CD4-positive, CD25-positive, alpha-beta regulatory T cell (primary cell): ENCODE measurements at regions not wholly inside any gene's neighbourhood (a gene's known extent, or its start where the extent isn't known, plus 50 kb on each side); places are given as distances from the start of the nearest gene placed in this dataset.

ENCODE experiments used
- ATAC-seq, 2 donors: fragments of 150-1000 bp; cut with Tn5 transposase; one replicate each; pipeline ENCODE4 v1.10.0; 2021; ENCODE audit warnings: low read depth in 2 of 2, moderate number of reproducible peaks in 2 of 2, moderate library complexity in 1 of 2
- DNase-seq, 3 donors: peaks; one replicate each; pipeline versions ENCODE4 v3.0.0 to v3.0.0-alpha.2; 2012 to 2022; ENCODE audit warnings: mixed read lengths in 1 of 3
- H3K27ac ChIP-seq: one replicate; pipeline ENCODE4 v1.7.0; 2013; ENCODE audit warnings: mild to moderate bottlenecking, low read length; ENCODE audit not compliant: insufficient read depth, poor library complexity, severe bottlenecking
- H3K27me3 ChIP-seq: one replicate; pipeline ENCODE4 v1.7.0; 2013; ENCODE audit warnings: low read length; ENCODE audit not compliant: control insufficient read depth, insufficient read depth
- H3K36me3 ChIP-seq: one replicate; pipeline ENCODE4 v1.7.0; 2013; ENCODE audit warnings: mild to moderate bottlenecking, low read length, moderate library complexity; ENCODE audit not compliant: control insufficient read depth, insufficient read depth
- H3K4me1 ChIP-seq: 2 replicates; pipeline ENCODE4 v1.7.0; 2013; ENCODE audit warnings: mild to moderate bottlenecking, low read length; ENCODE audit not compliant: insufficient read depth, control insufficient read depth, poor library complexity, severe bottlenecking
- H3K4me3 ChIP-seq: one replicate; pipeline ENCODE4 v1.7.0; 2013; ENCODE audit warnings: low read depth, mild to moderate bottlenecking, low read length, moderate library complexity
- H3K9me3 ChIP-seq, 2 experiments: 1 replicate in 1 of 2; 2 replicates in 1 of 2; pipeline ENCODE4 v1.7.0; 2013; ENCODE audit warnings: low read length in 2 of 2, mild to moderate bottlenecking in 1 of 2, moderate library complexity in 1 of 2; ENCODE audit not compliant: control insufficient read depth in 2 of 2
- H3K27ac Mint-ChIP-seq, 3 donors: one replicate each; pipeline ENCODE4 v1.8.0; 2020 to 2022; ENCODE audit warnings: mild to moderate bottlenecking in 3 of 3, mixed read lengths in 3 of 3, moderate library complexity in 2 of 3
- H3K27me3 Mint-ChIP-seq: one replicate; pipeline ENCODE4 v1.8.0; 2022; ENCODE audit warnings: mild to moderate bottlenecking, mixed read lengths
- H3K36me3 Mint-ChIP-seq: one replicate; pipeline ENCODE4 v1.8.0; 2020; ENCODE audit warnings: mixed read lengths
- H3K4me1 Mint-ChIP-seq, 4 donors: one replicate each; pipeline ENCODE4 v1.8.0; 2020 to 2022; ENCODE audit warnings: mixed read lengths in 4 of 4, mild to moderate bottlenecking in 1 of 4
- H3K4me3 Mint-ChIP-seq, 4 donors: one replicate each; pipeline ENCODE4 v1.8.0; 2020 to 2022; ENCODE audit warnings: mild to moderate bottlenecking in 4 of 4, mixed read lengths in 4 of 4, moderate library complexity in 3 of 4
- H3K9me3 Mint-ChIP-seq, 7 donors: one replicate each; pipeline ENCODE4 v1.8.0; 2020 to 2022; ENCODE audit warnings: mixed read lengths in 7 of 7, mild to moderate bottlenecking in 3 of 7, moderate library complexity in 2 of 7

GRCh38 chr9:89972535-89972934, 367.7 kb downstream of the GADD45G start:
- peaks cover 0 to 2% (median 0%) of the 10 kb centered on the region in 4 donors for H3K4me1 Mint-ChIP-seq
- no peaks in the 10 kb centered on the region for H3K9me3 ChIP-seq
- H3K27me3 Mint-ChIP-seq = no peaks in the 10 kb centered on the region
- H3K36me3 ChIP-seq = no peaks in the 10 kb centered on the region
- no peak for DNase-seq
- no peak overlapping the region for H3K4me3 Mint-ChIP-seq
- no peaks in the 10 kb centered on the region for H3K9me3 Mint-ChIP-seq
- no peak overlapping the region for H3K27ac ChIP-seq
- no peak overlapping the region for H3K27ac Mint-ChIP-seq
- H3K4me3 ChIP-seq = no peak overlapping the region
- ATAC-seq = no peak
- H3K27me3 ChIP-seq = no peaks in the 10 kb centered on the region
- H3K36me3 Mint-ChIP-seq = no peaks in the 10 kb centered on the region
- H3K4me1 ChIP-seq = peaks cover 4% of the 10 kb centered on the region

GRCh38 chr9:89974582-89974981, 369.8 kb downstream of the GADD45G start:
- H3K4me1 ChIP-seq = peaks cover 4% of the 10 kb centered on the region
- H3K9me3 Mint-ChIP-seq = peaks cover 0 to 4% (median 0%) of the 10 kb centered on the region in 7 donors
- H3K4me3 ChIP-seq = no peak overlapping the region
- H3K4me3 Mint-ChIP-seq = no peak overlapping the region
- no peaks in the 10 kb centered on the region for H3K4me1 Mint-ChIP-seq
- ATAC-seq (no peak), DNase-seq (no peak)
- no peak overlapping the region for H3K27ac ChIP-seq
- no peaks in the 10 kb centered on the region for H3K27me3 ChIP-seq
- H3K27ac Mint-ChIP-seq = no peak overlapping the region
- H3K9me3 ChIP-seq = no peaks in the 10 kb centered on the region
- H3K36me3 Mint-ChIP-seq = no peaks in the 10 kb centered on the region
- H3K36me3 ChIP-seq = no peaks in the 10 kb centered on the region
- peaks cover 4% of the 10 kb centered on the region for H3K27me3 Mint-ChIP-seq

- Mint-ChIP-seq H3K9me3 (peaks cover 0 to 4% (median 0%) of the 10 kb centered on the region in 7 donors), H3K4me3 (no peak overlapping the region), H3K27me3 (peaks cover 4% of the 10 kb centered on the region), H3K36me3 (no peaks in the 10 kb centered on the region), H3K27ac (no peak overlapping the region), H3K4me1 (no peaks in the 10 kb centered on the region)
- no peaks in the 10 kb centered on the region for H3K27me3 ChIP-seq
- no peaks in the 10 kb centered on the region for H3K9me3 ChIP-seq
- no peak for ATAC-seq
- H3K36me3 ChIP-seq = no peaks in the 10 kb centered on the region
- no peak overlapping the region for H3K27ac ChIP-seq
- H3K4me1 ChIP-seq = peaks cover 4% of the 10 kb centered on the region
- no peak for DNase-seq
- H3K4me3 ChIP-seq = no peak overlapping the region
Measured at GRCh38 chr9:89975024-89975423, 370.2 kb downstream of the GADD45G start.

GRCh38 chr9:89975630-89976029, 370.8 kb downstream of the GADD45G start:
- no peaks in the 10 kb centered on the region for H3K27me3 ChIP-seq
- Mint-ChIP-seq H3K36me3 (no peaks in the 10 kb centered on the region), H3K27me3 (peaks cover 4% of the 10 kb centered on the region), H3K4me3 (no peak overlapping the region), H3K27ac (no peak overlapping the region), H3K9me3 (peaks cover 0 to 4% (median 0%) of the 10 kb centered on the region in 7 donors), H3K4me1 (no peaks in the 10 kb centered on the region)
- H3K4me3 ChIP-seq = no peak overlapping the region
- no peak overlapping the region for H3K27ac ChIP-seq
- ATAC-seq (no peak), DNase-seq (no peak)
- H3K4me1 ChIP-seq = peaks cover 4% of the 10 kb centered on the region
- no peaks in the 10 kb centered on the region for H3K36me3 ChIP-seq
- H3K9me3 ChIP-seq = no peaks in the 10 kb centered on the region

GRCh38 chr9:89978185-89978584, 373.4 kb downstream of the GADD45G start:
- ATAC-seq (no peak), DNase-seq (no peak)
- Histone ChIP-seq H3K4me3 (no peak overlapping the region), H3K4me1 (no peaks in the 10 kb centered on the region), H3K36me3 (no peaks in the 10 kb centered on the region), H3K9me3 (no peaks in the 10 kb centered on the region), H3K27me3 (peaks cover 3% of the 10 kb centered on the region), H3K27ac (no peak overlapping the region)
- Mint-ChIP-seq H3K36me3 (no peaks in the 10 kb centered on the region), H3K27me3 (peaks cover 4% of the 10 kb centered on the region), H3K4me1 (no peaks in the 10 kb centered on the region), H3K9me3 (peaks cover 0 to 6% (median 0%) of the 10 kb centered on the region in 7 donors), H3K27ac (no peak overlapping the region), H3K4me3 (no peak overlapping the region)

- H3K4me3 Mint-ChIP-seq = no peak overlapping the region
- H3K4me1 Mint-ChIP-seq = no peaks in the 10 kb centered on the region
- no peaks in the 10 kb centered on the region for H3K36me3 Mint-ChIP-seq
- no peaks in the 10 kb centered on the region for H3K4me1 ChIP-seq
- ATAC-seq = no peak
- H3K4me3 ChIP-seq = no peak overlapping the region
- H3K27me3 Mint-ChIP-seq = peaks cover 4% of the 10 kb centered on the region
- H3K27me3 ChIP-seq = peaks cover 3% of the 10 kb centered on the region
- H3K27ac Mint-ChIP-seq = no peak overlapping the region
- peaks cover 0 to 6% (median 0%) of the 10 kb centered on the region in 7 donors for H3K9me3 Mint-ChIP-seq
- H3K27ac ChIP-seq = no peak overlapping the region
- H3K9me3 ChIP-seq = no peaks in the 10 kb centered on the region
- no peak for DNase-seq
- H3K36me3 ChIP-seq = no peaks in the 10 kb centered on the region
Measured at GRCh38 chr9:89980600-89980999, 375.8 kb downstream of the GADD45G start.

- no peaks in the 10 kb centered on the region for H3K36me3 ChIP-seq
- no peak overlapping the region for H3K4me3 ChIP-seq
- H3K27me3 ChIP-seq = peaks cover 3% of the 10 kb centered on the region
- no peaks in the 10 kb centered on the region for H3K4me1 Mint-ChIP-seq
- H3K27ac Mint-ChIP-seq = no peak overlapping the region
- no peaks in the 10 kb centered on the region for H3K36me3 Mint-ChIP-seq
- H3K9me3 Mint-ChIP-seq = peaks cover 0 to 6% (median 0%) of the 10 kb centered on the region in 7 donors
- ATAC-seq (no peak), DNase-seq (no peak)
- H3K27ac ChIP-seq = no peak overlapping the region
- H3K4me1 ChIP-seq = no peaks in the 10 kb centered on the region
- H3K9me3 ChIP-seq = no peaks in the 10 kb centered on the region
- H3K4me3 Mint-ChIP-seq = no peak overlapping the region
- H3K27me3 Mint-ChIP-seq = peaks cover 4% of the 10 kb centered on the region
Measured at GRCh38 chr9:89982016-89982415, 377.2 kb downstream of the GADD45G start.

- Histone ChIP-seq H3K27ac (no peak overlapping the region), H3K4me3 (no peak overlapping the region), H3K9me3 (no peaks in the 10 kb centered on the region), H3K4me1 (no peaks in the 10 kb centered on the region), H3K36me3 (no peaks in the 10 kb centered on the region), H3K27me3 (peaks cover 3% of the 10 kb centered on the region)
- DNase-seq (no peak), ATAC-seq (no peak)
- Mint-ChIP-seq H3K36me3 (no peaks in the 10 kb centered on the region), H3K9me3 (peaks cover 0 to 6% (median 0%) of the 10 kb centered on the region in 7 donors), H3K4me1 (no peaks in the 10 kb centered on the region), H3K27me3 (peaks cover 2% of the 10 kb centered on the region), H3K4me3 (no peak overlapping the region), H3K27ac (no peak overlapping the region)
Measured at GRCh38 chr9:89983411-89983810, 378.6 kb downstream of the GADD45G start.
